ENCODE measurements at regions not wholly inside any gene's neighbourhood (a gene's known extent, or its start where the extent isn't known, plus 50 kb on each side); places are given as distances from the start of the nearest gene placed in this dataset.

GRCh38 chr11:113526521-113526920, 51.3 kb upstream of the DRD2 start:
- DNase-seq (ENCODE audit: low spot score) = no peak

All from NAMALWA (cell line).